Karpas-422 (cell line): ENCODE measurements at regions not wholly inside any gene's neighbourhood (a gene's known extent, or its start where the extent isn't known, plus 50 kb on each side); places are given as distances from the start of the nearest gene placed in this dataset.

Source experiments
- DNase-seq: peaks from one replicate; pipeline ENCODE4 v3.0.0-alpha.2; 2015
- H2AFZ ChIP-seq: fragments of 200-600 bp; sonication (generic); 2 replicates; pipeline ENCODE4 v1.6.1; 2014; ENCODE audit warnings: antibody characterized with exemption, low read length, mixed read lengths
- H3K27ac ChIP-seq: fragments of 200-600 bp; sonication (generic); 2 replicates; pipeline ENCODE4 v1.5.1; 2014; ENCODE audit warnings: mild to moderate bottlenecking, low read length, moderate library complexity
- H3K27me3 ChIP-seq: fragments of 200-600 bp; sonication (generic); 2 replicates; pipeline ENCODE4 v1.6.1; 2014; ENCODE audit warnings: low read length, mixed read lengths
- H3K36me3 ChIP-seq: fragments of 200-600 bp; sonication (generic); 2 replicates; pipeline ENCODE4 v1.6.1; 2014; ENCODE audit warnings: low read length, mixed read lengths; ENCODE audit not compliant: insufficient read depth
- H3K4me1 ChIP-seq: fragments of 200-600 bp; sonication (generic); 2 replicates; pipeline ENCODE4 v1.6.1; 2014; ENCODE audit warnings: mild to moderate bottlenecking, low read length, mixed read lengths
- H3K4me2 ChIP-seq: fragments of 200-600 bp; sonication (generic); 2 replicates; pipeline ENCODE4 v1.6.1; 2014; ENCODE audit warnings: low read length, low read depth, mild to moderate bottlenecking; ENCODE audit not compliant: poor library complexity, severe bottlenecking
- H3K4me3 ChIP-seq: fragments of 200-600 bp; sonication (generic); 2 replicates; pipeline ENCODE4 v1.5.1; 2014; ENCODE audit warnings: mild to moderate bottlenecking, antibody characterized with exemption, low read length, mixed read lengths
- H3K79me2 ChIP-seq: fragments of 200-600 bp; sonication (generic); 2 replicates; pipeline ENCODE4 v1.6.1; 2014; ENCODE audit warnings: mild to moderate bottlenecking, low read length, mixed read lengths
- H3K9ac ChIP-seq: fragments of 200-600 bp; sonication (generic); 2 replicates; pipeline ENCODE4 v1.6.0; 2014; ENCODE audit warnings: low read length
- H3K9me2 ChIP-seq: fragments of 200-600 bp; sonication (generic), shearing (Covaris generic); replicated peaks from 2 replicates; pipeline ENCODE4 v1.6.0; 2014; ENCODE audit warnings: mild to moderate bottlenecking, low read length, moderate library complexity; ENCODE audit not compliant: insufficient read depth
- H3K9me3 ChIP-seq: fragments of 300-700, 200-600 bp; sonication (generic); 2 replicates; pipeline ENCODE4 v1.6.1; 2014; ENCODE audit warnings: low read length, mixed read lengths
- H4K20me1 ChIP-seq: fragments of 200-600 bp; sonication (generic); 2 replicates; pipeline ENCODE4 v1.6.1; 2014; ENCODE audit warnings: mild to moderate bottlenecking, antibody characterized with exemption, low read length, low read depth; ENCODE audit not compliant: insufficient read depth

DNA sequence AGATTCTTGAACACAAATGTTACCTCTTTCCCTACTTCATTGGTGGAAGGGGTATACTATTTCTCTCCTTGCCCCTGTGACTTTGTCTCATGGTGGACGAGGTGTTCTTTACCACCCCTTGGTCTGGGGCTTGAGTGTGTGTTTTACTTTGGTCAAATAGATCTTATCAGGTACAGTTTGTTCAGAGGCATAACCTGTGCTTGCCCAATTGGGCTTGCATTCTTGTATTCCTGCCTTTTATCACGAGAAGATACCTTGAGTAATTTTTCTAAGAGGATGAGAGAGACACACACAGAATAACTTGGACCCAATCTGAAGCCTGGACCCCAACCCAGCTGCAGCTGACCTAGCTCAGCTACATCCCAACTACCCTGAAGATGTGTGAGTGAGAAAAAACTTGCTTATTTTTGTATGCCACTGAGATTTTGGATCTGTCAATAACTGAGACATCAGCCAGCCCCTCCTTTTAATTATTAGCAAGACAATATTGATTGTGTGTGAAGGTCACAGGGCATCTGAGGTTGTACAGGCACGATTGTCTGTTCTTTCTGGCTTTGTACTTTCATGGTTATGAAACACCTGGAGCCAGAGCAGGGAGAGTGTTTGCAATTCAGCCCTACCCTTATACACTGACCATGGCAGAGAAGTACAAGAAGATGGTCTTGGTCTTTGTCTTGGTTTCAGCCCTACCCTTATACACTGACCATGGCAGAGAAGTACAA lies 204.7 kb upstream of the SLC35B3 start:
- Histone ChIP-seq H3K9ac (no peak overlapping the region), H3K79me2 (no peaks in the 10 kb centered on the region), H3K4me3 (no peak overlapping the region), H3K27me3 (no peaks in the 10 kb centered on the region), H3K4me1 (no peaks in the 10 kb centered on the region), H3K9me3 (peaks cover 3% of the 10 kb centered on the region; the same call in 1 of the 2 replicates), H3K9me2 (no peaks in the 10 kb centered on the region), H3K27ac (no peak overlapping the region), H4K20me1 (no peaks in the 10 kb centered on the region), H2AFZ (no peak overlapping the region), H3K4me2 (no peak overlapping the region), H3K36me3 (no peaks in the 10 kb centered on the region)
- no peak for DNase-seq

- no peak for DNase-seq
- H4K20me1 ChIP-seq: no peaks in the 10 kb centered on the region
- H3K27ac ChIP-seq: no peak overlapping the region
- no peak overlapping the region for H3K4me2 ChIP-seq
- H3K9me3 ChIP-seq: 0 out of 2 replicates have a peak, but pooled peaks cover 3% of the 10 kb centered on the region
- no peaks in the 10 kb centered on the region for H3K9me2 ChIP-seq
- H3K4me1 ChIP-seq: no peaks in the 10 kb centered on the region
- H3K4me3 ChIP-seq: no peak overlapping the region
- no peaks in the 10 kb centered on the region for H3K27me3 ChIP-seq
- H3K36me3 ChIP-seq: no peaks in the 10 kb centered on the region
- H3K79me2 ChIP-seq: no peaks in the 10 kb centered on the region
- H2AFZ ChIP-seq: no peak overlapping the region
- no peak overlapping the region for H3K9ac ChIP-seq
These were observed 202.7 kb upstream of the SLC35B3 start for GRCh38 chr6:8637896-8638597.

DNA sequence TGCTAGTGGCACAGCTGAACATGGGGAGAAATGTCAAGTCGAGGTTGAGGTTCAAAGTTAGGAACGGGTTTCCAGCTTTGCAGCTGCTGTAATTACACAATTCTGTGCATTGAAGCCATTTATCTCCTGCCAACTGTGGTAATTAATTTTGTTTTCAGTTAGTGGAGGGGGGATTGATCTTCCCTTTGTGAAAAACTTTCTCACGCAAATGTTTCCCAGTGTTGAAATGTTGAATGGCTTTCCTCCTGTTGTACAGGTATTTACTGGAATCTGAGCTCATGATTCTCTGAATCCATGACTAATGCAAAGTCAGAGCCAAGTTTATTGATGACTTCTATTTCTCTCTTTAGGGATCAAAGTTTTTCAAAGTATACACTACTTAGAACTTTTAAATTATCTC lies 198.4 kb upstream of the SLC35B3 start:
- no peaks in the 10 kb centered on the region for H3K36me3 ChIP-seq
- H3K4me1 ChIP-seq: no peaks in the 10 kb centered on the region
- no peaks in the 10 kb centered on the region for H4K20me1 ChIP-seq
- H3K27ac ChIP-seq: no peak overlapping the region
- no peak overlapping the region for H3K4me3 ChIP-seq
- H2AFZ ChIP-seq: no peak overlapping the region
- no peaks in the 10 kb centered on the region for H3K79me2 ChIP-seq
- H3K4me2 ChIP-seq: no peak overlapping the region
- no peaks in the 10 kb centered on the region for H3K9me3 ChIP-seq
- H3K9ac ChIP-seq: no peak overlapping the region
- no peaks in the 10 kb centered on the region for H3K27me3 ChIP-seq
- DNase-seq: no peak
- H3K9me2 ChIP-seq: no peaks in the 10 kb centered on the region

DNA sequence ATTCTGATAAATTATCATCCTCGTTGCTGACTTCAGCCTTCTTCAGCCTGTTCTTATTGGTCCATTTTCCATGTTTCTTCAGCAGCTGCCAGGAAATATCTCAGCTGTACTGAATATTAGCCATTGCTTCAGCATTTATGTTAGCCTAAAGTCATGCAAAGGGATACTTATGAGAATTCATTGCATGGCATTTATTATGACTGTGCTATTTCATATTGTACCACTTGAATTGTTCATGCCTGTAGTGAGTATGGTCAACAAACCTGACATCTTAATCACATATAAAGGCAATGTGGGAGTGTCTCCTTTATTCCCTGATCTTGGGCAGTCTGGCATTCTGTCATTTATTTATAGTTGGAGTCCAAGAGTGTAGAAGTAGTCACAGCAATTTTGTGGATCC lies 193.4 kb upstream of the SLC35B3 start:
- Histone ChIP-seq H2AFZ (no peak overlapping the region), H3K79me2 (no peaks in the 10 kb centered on the region), H3K4me3 (no peak overlapping the region), H3K27me3 (no peaks in the 10 kb centered on the region), H3K9ac (no peak overlapping the region), H4K20me1 (no peaks in the 10 kb centered on the region), H3K36me3 (no peaks in the 10 kb centered on the region), H3K9me3 (no peaks in the 10 kb centered on the region), H3K9me2 (no peaks in the 10 kb centered on the region), H3K4me1 (no peaks in the 10 kb centered on the region), H3K27ac (no peak overlapping the region), H3K4me2 (no peak overlapping the region)
- DNase-seq: no peak

GRCh38 chr6:8628063-8628462 lies 192.7 kb upstream of the SLC35B3 start:
- H3K79me2 ChIP-seq: no peaks in the 10 kb centered on the region
- no peak for DNase-seq
- no peaks in the 10 kb centered on the region for H4K20me1 ChIP-seq
- no peak overlapping the region for H3K9ac ChIP-seq
- H2AFZ ChIP-seq: no peak overlapping the region
- no peak overlapping the region for H3K27ac ChIP-seq
- no peak overlapping the region for H3K4me3 ChIP-seq
- H3K27me3 ChIP-seq: no peaks in the 10 kb centered on the region
- H3K9me3 ChIP-seq: no peaks in the 10 kb centered on the region
- H3K4me1 ChIP-seq: no peaks in the 10 kb centered on the region
- H3K36me3 ChIP-seq: no peaks in the 10 kb centered on the region
- no peak overlapping the region for H3K4me2 ChIP-seq
- H3K9me2 ChIP-seq: no peaks in the 10 kb centered on the region

DNA sequence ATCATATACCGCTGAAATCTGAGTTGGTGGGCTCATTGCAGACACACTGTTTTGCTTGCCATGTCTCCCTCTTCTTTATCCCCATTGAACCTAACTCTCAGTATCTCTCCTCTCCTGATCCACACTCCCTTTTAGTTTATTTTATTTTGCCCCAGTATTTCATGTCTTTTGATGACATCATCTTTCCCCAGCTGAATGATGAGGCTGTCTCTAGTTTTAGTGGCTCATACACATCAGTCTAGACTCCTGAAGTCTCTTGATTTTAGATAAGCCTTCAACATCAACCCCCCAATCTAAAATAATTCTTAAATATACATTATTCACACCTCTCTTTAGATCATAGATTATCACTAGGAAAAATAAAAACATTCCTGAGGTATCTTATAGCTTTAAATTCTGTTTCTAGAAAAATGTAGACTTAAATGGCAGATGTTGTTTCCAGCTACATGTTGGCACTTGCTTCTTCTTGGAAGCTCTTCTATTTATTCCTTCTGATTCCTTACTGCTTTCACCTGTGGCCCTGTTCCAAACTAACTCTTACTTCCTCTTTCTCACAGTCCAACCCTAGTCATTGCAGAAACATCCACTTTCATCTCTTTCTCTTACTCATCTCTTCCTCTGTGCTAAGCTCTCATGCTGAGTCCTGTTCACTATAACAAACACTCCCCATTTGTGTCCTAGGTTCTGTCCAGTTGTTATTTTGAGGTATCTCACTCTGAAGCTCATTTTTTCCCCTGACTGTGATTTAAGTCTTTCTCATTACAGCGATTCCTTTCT lies 191.9 kb upstream of the SLC35B3 start:
- H3K4me1 ChIP-seq: no peaks in the 10 kb centered on the region
- no peaks in the 10 kb centered on the region for H3K79me2 ChIP-seq
- no peak overlapping the region for H3K27ac ChIP-seq
- H3K9me2 ChIP-seq: no peaks in the 10 kb centered on the region
- H4K20me1 ChIP-seq: no peaks in the 10 kb centered on the region
- H3K27me3 ChIP-seq: no peaks in the 10 kb centered on the region
- no peak overlapping the region for H3K4me2 ChIP-seq
- H3K9ac ChIP-seq: no peak overlapping the region
- H2AFZ ChIP-seq: no peak overlapping the region
- no peak for DNase-seq
- no peaks in the 10 kb centered on the region for H3K36me3 ChIP-seq
- H3K9me3 ChIP-seq: no peaks in the 10 kb centered on the region
- no peak overlapping the region for H3K4me3 ChIP-seq

GRCh38 chr6:8624665-8625064 lies 189.3 kb upstream of the SLC35B3 start:
- Histone ChIP-seq H3K9me3 (no peaks in the 10 kb centered on the region), H3K4me3 (no peak overlapping the region), H3K27ac (no peak overlapping the region), H4K20me1 (no peaks in the 10 kb centered on the region), H3K9ac (no peak overlapping the region), H2AFZ (no peak overlapping the region), H3K4me1 (no peaks in the 10 kb centered on the region), H3K79me2 (no peaks in the 10 kb centered on the region), H3K27me3 (no peaks in the 10 kb centered on the region), H3K36me3 (no peaks in the 10 kb centered on the region), H3K9me2 (no peaks in the 10 kb centered on the region), H3K4me2 (no peak overlapping the region)
- DNase-seq: no peak

DNA sequence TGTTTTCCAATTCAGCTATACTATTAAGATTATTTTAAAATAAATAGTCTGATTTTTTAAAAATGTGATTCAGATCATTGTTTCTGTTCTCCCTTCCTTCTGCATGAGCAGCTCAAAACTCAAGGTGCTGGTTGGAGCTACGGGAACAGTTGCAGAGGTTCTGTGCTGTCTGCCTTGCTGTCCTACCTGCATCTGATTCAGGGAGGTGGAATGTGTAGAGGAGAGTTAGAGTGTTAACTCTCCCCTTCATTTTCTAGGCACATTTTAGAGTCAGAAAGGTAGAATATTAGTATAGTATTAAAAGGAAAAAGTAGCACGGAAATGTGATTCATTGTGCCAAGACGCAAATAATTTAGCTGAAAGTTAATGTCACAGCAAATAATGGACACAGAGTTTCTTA lies 188.1 kb upstream of the SLC35B3 start:
- H3K4me3 ChIP-seq: no peak overlapping the region
- H3K36me3 ChIP-seq: no peaks in the 10 kb centered on the region
- no peak overlapping the region for H3K27ac ChIP-seq
- DNase-seq: no peak
- no peaks in the 10 kb centered on the region for H3K4me1 ChIP-seq
- no peak overlapping the region for H3K9ac ChIP-seq
- H3K79me2 ChIP-seq: no peaks in the 10 kb centered on the region
- no peaks in the 10 kb centered on the region for H3K9me2 ChIP-seq
- no peaks in the 10 kb centered on the region for H4K20me1 ChIP-seq
- no peaks in the 10 kb centered on the region for H3K27me3 ChIP-seq
- H3K9me3 ChIP-seq: no peaks in the 10 kb centered on the region
- H2AFZ ChIP-seq: no peak overlapping the region
- H3K4me2 ChIP-seq: no peak overlapping the region
